ENCODE measurements at regions not wholly inside any gene's neighbourhood (a gene's known extent, or its start where the extent isn't known, plus 50 kb on each side); places are given as distances from the start of the nearest gene placed in this dataset.

DNA sequence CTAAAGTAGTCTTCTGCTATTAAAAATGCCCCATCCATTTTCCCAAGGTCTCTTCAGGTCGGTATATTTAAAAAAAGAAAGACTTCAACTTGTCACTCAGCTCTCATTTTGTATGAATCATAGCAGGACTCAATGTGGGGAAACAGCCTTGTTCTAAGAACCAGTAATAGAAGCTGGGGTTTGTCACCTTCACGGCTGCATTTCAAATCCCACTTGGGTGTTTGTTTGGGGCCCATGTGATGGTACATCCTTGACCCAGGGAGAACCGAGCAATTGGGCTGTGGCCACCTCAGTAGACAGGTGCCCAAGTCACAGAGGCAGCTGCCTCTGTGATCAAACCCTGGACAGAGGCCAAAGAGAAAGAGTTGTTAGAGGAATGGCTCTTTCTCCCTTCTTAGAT lies 70.3 kb upstream of the ARL8B start:
- TF ChIP-seq, protein P1, sequence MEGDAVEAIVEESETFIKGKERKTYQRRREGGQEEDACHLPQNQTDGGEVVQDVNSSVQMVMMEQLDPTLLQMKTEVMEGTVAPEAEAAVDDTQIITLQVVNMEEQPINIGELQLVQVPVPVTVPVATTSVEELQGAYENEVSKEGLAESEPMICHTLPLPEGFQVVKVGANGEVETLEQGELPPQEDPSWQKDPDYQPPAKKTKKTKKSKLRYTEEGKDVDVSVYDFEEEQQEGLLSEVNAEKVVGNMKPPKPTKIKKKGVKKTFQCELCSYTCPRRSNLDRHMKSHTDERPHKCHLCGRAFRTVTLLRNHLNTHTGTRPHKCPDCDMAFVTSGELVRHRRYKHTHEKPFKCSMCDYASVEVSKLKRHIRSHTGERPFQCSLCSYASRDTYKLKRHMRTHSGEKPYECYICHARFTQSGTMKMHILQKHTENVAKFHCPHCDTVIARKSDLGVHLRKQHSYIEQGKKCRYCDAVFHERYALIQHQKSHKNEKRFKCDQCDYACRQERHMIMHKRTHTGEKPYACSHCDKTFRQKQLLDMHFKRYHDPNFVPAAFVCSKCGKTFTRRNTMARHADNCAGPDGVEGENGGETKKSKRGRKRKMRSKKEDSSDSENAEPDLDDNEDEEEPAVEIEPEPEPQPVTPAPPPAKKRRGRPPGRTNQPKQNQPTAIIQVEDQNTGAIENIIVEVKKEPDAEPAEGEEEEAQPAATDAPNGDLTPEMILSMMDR (IDR thresholded peaks at IDR 0.05) = no peak
- TF ChIP-seq POLR2A (IDR thresholded peaks at IDR 0.05) = no peak
- no peak for TF ChIP-seq POLR2AphosphoS5 (IDR thresholded peaks at IDR 0.05)
